WERI-Rb-1 (cell line): ENCODE measurements at regions not wholly inside any gene's neighbourhood (a gene's known extent, or its start where the extent isn't known, plus 50 kb on each side); places are given as distances from the start of the nearest gene placed in this dataset.

ENCODE experiments used
- DNase-seq: peaks from one replicate; pipeline ENCODE4 v3.0.0-alpha.2; 2020
- H3K27ac ChIP-seq: fragments of 250-450 bp; sonication (Bioruptor Pico); 2 replicates; pipeline ENCODE4 v1.5.1; 2020; ENCODE audit warnings: mild to moderate bottlenecking, moderate library complexity
- H3K27me3 ChIP-seq: fragments of 250-450 bp; sonication (Bioruptor Pico); 2 replicates; pipeline ENCODE4 v1.5.1; 2021; ENCODE audit warnings: mild to moderate bottlenecking, low read depth, moderate library complexity; ENCODE audit not compliant: insufficient read depth, severe bottlenecking
- H3K36me3 ChIP-seq: fragments of 250-450 bp; sonication (Bioruptor Pico); 2 replicates; pipeline ENCODE4 v1.5.1; 2020; ENCODE audit warnings: mild to moderate bottlenecking, moderate library complexity
- H3K4me3 ChIP-seq: 2 replicates; pipeline ENCODE4 v1.5.1; 2011; ENCODE audit warnings: low read depth, mild to moderate bottlenecking, control low read depth, low read length
- H3K9me3 ChIP-seq: fragments of 250-450 bp; sonication (Bioruptor Pico); 2 replicates; pipeline ENCODE4 v1.5.1; 2021; ENCODE audit warnings: mild to moderate bottlenecking, moderate library complexity; ENCODE audit not compliant: severe bottlenecking
- CTCF ChIP-seq: IDR thresholded peaks from 2 replicates; pipeline ENCODE4 v1.5.1; 2011; ENCODE audit warnings: low read depth, mild to moderate bottlenecking, control low read depth, inconsistent platforms, low read length

DNA sequence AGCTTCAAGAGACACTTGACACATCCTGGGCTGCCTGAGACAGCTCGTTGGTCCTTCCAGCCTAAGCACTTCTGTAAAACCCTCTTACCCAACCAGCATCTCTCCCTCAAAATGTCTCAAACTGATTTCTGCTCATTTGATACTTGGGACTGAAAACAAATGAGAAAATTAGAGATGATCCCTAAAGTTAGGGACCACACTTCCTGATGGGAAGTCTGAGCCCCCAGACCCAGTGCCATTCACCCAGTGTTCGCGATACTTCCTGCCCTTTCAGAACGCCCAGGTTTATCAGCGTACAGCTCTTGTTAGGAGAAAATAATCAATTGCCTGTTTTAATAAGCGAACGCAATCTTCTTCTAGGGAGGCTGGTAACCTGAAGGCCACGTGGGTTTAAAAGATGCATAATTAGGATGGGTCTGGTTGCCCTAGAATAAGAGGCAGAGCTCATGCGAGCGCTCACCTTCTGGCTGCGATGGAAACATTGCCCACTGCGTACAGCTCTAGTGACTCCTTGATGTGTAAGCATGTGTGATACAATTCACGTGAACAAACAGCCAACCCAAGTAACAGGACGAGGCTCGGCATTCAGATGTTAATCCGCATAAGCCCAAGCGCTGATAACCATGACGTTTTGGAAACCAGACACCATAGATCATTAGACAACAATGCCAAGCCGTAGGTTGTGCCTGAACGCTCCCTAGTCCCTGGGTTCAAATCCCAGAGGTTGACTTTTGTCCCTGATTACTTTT, 213.1 kb downstream of the FOXL1 start:
- H3K9me3 ChIP-seq, result no peaks in the 10 kb centered on the region
- no peaks in the 10 kb centered on the region for H3K27me3 ChIP-seq
- no peak for TF ChIP-seq CTCF
- H3K4me3 ChIP-seq, result no peak overlapping the region
- H3K27ac ChIP-seq, result no peak overlapping the region
- no peak for DNase-seq
- no peaks in the 10 kb centered on the region for H3K36me3 ChIP-seq

DNA sequence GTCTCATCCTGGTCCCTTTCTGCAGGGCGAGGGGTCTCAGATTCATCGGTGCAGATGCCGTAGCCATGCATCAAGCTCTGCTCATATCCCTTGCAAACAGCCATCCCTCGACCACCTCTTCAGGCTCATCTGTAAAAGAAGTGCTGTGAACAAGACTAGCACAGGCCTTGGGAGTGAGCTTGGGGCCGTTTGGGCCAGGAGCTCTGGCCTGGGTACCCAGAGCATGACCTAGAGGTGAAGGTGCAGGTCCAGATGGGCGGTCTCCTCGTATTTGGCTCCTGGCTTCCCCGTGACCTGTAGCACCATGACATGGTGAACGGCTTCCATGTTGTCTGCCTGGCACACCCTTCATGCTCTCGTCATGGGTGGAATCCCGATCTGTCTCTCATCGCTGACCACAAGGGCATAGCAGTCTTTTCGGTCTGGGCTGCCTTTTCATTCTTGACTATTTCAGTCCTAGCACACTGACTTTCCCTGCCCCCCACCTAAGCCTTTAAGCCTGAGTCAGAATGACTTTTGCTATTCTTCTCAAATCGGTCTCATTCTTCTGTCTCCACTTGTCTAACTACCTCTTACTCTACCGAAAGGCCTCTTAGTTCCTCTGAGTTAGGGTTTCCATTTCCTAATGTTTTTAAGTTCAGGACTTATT, 216.0 kb downstream of the FOXL1 start:
- no peak overlapping the region for H3K27ac ChIP-seq
- no peaks in the 10 kb centered on the region for H3K36me3 ChIP-seq
- no peaks in the 10 kb centered on the region for H3K27me3 ChIP-seq
- H3K9me3 ChIP-seq, result no peaks in the 10 kb centered on the region
- no peak for DNase-seq
- TF ChIP-seq CTCF, result no peak
- no peak overlapping the region for H3K4me3 ChIP-seq

DNA sequence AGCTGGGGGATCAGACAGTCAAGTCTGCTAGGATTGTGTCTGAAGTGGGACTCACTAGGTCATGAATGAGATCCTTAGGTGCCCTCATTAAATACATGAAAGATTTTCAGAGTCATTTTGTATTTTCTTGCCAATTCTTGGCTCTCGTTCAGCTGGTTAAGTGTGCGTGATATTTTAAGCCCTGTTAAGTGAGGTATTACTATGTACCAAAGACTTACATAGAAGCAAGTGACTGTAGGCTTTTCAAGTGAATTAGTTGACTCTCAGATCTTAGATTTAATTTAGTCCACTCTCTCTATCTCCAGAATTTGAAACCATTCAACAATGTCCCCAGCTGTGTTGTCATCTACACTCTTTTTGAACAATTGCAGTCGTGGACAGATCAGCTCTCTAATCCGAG, 219.4 kb downstream of the FOXL1 start:
- no peak for TF ChIP-seq CTCF
- H3K27ac ChIP-seq, result no peak overlapping the region
- H3K27me3 ChIP-seq, result no peaks in the 10 kb centered on the region
- H3K4me3 ChIP-seq, result no peak overlapping the region
- DNase-seq, result no peak
- no peaks in the 10 kb centered on the region for H3K9me3 ChIP-seq
- no peaks in the 10 kb centered on the region for H3K36me3 ChIP-seq

GRCh38 chr16:86798247-86799041, 220.1 kb downstream of the FOXL1 start:
- Histone ChIP-seq H3K36me3 (no peaks in the 10 kb centered on the region), H3K9me3 (no peaks in the 10 kb centered on the region), H3K4me3 (no peak overlapping the region), H3K27me3 (no peaks in the 10 kb centered on the region), H3K27ac (no peak overlapping the region)
- DNase-seq, result no peak
- no peak for TF ChIP-seq CTCF

DNA sequence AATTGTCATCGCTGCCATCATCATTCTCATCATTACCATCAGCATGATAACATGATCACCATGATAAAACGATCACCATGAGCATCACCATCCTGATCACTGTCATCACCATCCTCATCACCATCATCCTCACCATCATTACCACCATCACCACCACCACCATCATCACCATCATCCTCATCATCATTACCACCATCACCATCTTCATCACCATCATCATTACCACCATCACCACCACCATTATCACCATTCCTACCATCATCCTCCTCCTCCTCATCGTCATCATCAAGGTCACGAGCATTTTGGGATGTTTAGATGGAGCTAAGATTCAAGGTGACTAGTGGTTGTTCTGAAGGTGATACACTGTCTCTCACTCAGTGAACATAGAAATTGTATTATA, 221.0 kb downstream of the FOXL1 start:
- Histone ChIP-seq H3K4me3 (no peak overlapping the region), H3K27me3 (no peaks in the 10 kb centered on the region), H3K27ac (no peak overlapping the region), H3K36me3 (no peaks in the 10 kb centered on the region), H3K9me3 (no peaks in the 10 kb centered on the region)
- TF ChIP-seq CTCF, result no peak
- DNase-seq, result no peak
